ENCODE measurements at regions not wholly inside any gene's neighbourhood (a gene's known extent, or its start where the extent isn't known, plus 50 kb on each side); places are given as distances from the start of the nearest gene placed in this dataset.
"Not testable (repeated sequence)": the region's sequence is repeated elsewhere in the genome, so short reads cannot be mapped to it uniquely, and the experiment has no call there.

GRCh38 chr1:221541296-221541695, 200.6 kb downstream of the DUSP10 start:
- no peak for DNase-seq

GRCh38 chr1:221543529-221544120, 198.3 kb downstream of the DUSP10 start:
- DNase-seq = peak; percentile 66

DNA sequence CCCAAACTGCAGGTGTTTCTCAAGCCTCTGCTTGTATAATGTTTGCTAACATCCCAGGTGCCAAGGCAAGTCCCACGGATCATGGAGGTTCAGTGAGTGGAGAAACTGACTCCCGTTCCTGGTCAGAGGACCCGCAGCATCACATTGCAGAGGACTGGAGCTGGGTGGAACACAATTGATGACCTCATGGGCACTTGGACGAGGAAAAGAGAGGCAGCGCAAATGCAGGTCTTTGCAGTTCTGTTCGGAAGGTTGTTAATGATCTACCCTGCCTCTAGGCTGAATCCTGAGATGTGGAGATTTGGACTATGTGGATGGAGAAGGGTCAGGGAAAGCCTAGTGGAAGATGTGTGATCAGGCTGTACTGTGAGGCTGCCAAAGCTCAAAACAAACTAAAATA, 192.9 kb downstream of the DUSP10 start:
- DNase-seq = no peak

- DNase-seq = no peak
Measured at GRCh38 chr1:221549815-221550214, 192.1 kb downstream of the DUSP10 start.

GRCh38 chr1:221552792-221553191, 189.1 kb downstream of the DUSP10 start:
- not testable (repeated sequence) for DNase-seq

GRCh38 chr1:221555689-221556433, 186.0 kb downstream of the DUSP10 start:
- no peak for DNase-seq

DNA sequence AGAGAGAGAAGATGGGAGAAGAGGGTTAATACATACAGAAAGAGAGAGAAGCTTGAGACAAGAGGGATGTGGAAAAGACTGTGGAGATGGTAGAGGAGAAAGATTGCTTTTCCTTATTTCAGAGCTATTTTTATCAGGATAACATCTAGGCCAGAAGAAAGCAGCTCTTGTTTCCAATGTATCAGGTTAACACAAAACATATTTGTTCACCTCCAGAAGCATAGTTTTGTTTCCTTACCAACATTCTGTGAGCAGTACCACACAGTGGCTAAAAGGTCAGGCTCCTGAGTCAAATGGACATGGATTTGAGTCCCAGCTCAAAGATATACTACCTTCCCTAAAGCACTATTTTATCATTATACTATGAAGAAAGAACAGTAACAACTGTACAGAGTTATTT, 185.5 kb downstream of the DUSP10 start:
- DNase-seq = no peak

DNA sequence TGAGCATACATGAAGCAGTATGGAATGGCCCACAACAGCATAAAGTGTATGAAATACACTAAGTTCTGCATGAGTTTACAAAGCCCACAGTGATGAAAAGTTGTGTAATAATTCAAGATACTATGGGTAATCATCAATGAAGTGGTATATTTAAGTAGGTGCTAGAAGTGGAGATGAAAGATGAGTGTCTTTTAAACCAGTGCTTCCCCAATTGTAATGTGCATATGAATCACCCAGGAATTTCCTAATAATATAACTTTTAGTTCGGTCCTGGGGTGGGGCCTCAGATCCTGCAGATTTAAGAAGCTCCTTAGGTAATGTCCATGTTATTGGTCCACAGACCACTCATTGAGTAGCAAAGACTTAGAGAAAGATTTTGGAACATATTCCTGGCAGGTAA, 184.9 kb downstream of the DUSP10 start:
- no peak for DNase-seq

DNA sequence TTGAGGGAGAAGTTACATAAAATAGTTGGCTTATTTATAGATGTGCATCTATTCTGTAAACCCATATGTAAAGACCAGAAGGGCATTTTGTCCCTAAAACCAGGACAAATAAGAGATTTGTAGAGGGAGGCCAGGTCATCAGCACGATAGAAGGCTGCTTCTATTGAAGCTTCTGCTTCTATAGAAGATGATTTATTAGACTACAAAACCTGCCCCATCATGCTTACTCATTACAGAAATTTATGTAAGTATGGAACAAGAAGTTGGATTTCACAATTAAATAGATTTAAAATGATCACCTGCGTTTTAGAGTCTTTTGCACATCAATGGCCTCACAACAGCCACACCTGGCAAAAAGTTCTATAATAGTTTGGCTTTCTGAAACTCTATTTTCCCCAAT, 183.5 kb downstream of the DUSP10 start:
- DNase-seq = no peak

DNA sequence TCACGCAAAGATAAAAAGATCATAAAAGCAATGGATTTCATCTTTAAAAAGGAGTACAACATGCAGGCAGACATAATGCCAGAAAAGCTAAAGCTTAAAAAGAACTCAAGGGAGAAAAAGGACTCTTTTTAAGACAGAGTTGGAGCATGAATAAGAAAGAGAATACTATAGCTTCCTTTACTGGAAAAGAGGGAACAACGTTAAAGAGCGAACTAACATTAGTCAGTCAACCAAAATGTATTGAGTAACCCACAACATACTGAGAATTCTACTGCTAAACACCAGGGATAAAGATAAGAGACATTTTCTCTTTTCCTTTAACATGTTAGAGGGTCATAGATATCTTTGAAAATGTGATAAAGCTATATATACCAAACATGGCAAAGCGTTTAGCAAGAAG, 182.0 kb downstream of the DUSP10 start:
- no peak for DNase-seq

- no peak for DNase-seq
Measured at GRCh38 chr1:221562542-221563475, 179.1 kb downstream of the DUSP10 start.

GRCh38 chr1:221563476-221563921, 178.4 kb downstream of the DUSP10 start:
- no peak for DNase-seq

GRCh38 chr1:221564891-221565290, 177.0 kb downstream of the DUSP10 start:
- no peak for DNase-seq

- no peak for DNase-seq
Measured at GRCh38 chr1:221565711-221566110, 176.2 kb downstream of the DUSP10 start.

DNA sequence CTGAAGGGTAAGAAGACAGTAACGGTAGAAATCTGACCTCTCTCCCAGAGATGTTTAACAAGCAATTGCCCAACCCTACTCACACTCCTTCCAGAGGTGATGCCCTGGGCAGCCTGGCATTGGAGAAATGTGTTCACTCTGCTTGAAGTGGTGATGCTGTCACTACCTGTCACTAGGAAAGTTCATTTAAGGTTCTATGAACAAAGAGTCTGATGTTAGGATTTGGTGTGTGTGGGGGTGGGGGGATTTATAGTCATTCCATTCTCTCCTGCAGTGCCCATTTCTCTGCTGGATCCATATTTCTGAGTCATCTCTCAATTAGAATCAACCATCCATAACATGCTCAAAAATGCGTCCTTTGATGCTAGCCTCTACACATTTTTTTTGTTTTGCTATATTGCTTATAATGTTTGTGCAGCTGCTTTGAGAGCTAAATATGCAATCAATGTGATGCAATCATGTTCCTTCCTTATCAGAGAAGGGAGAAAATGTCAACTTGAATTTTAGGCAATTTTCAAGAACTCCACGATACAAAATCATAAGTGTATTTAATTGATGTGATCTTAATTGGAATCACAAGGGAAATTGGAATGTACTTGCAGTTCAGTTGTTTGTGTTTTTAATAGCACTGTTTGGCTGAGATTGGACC, 173.9 kb downstream of the DUSP10 start:
- peak; percentile 23 for DNase-seq

DNA sequence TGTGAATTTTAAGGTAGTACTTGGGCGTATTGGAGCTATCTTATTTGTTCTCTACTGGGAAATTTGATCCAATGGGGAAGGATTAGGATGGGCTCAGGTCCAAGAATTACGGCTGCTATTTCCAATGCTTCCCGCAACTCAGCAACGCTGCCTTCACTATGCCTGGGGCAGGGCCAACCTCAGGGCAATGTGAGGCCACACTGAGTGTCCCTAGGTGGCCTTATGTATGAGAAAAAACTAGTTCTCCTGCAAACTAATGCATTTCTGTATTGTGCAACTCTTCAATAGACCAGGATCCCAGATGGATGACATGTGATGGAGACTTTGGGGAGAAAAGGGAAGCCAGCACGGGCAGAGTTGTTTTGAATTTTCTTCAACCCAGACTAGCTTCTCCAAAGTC, 168.1 kb downstream of the DUSP10 start:
- DNase-seq = no peak

GRCh38 chr1:221574529-221574928, 167.4 kb downstream of the DUSP10 start:
- DNase-seq = no peak

- DNase-seq = peak; percentile 8
Measured at GRCh38 chr1:221575605-221576004, 166.3 kb downstream of the DUSP10 start.

GRCh38 chr1:221576268-221576667, 165.6 kb downstream of the DUSP10 start:
- DNase-seq = peak; percentile 6

- DNase-seq = no peak
Measured at GRCh38 chr1:221583465-221583864, 158.4 kb downstream of the DUSP10 start.

GRCh38 chr1:221587013-221587412, 154.9 kb downstream of the DUSP10 start:
- DNase-seq = not testable (repeated sequence)

GRCh38 chr1:221591250-221591649, 150.6 kb downstream of the DUSP10 start:
- not testable (repeated sequence) for DNase-seq

GRCh38 chr1:221594576-221594975, 147.3 kb downstream of the DUSP10 start:
- no peak for DNase-seq

All from hematopoietic multipotent progenitor cell treated with erythropoietin and hydrocortisone succinate and interleukin-3 and kit ligand, for 6 days (in vitro differentiated cells).